Calu3 (cell line): ENCODE measurements at regions not wholly inside any gene's neighbourhood (a gene's known extent, or its start where the extent isn't known, plus 50 kb on each side); places are given as distances from the start of the nearest gene placed in this dataset.

ENCODE experiments used
- BruUV-seq: library from RNA; stranded (reverse); fragments of 400-500 nt; replicated peaks from 2 replicates; lab custom pipeline; 2021; lab: Mats Ljungman, UMichigan
- CTCF ChIA-PET: fragments of 300-600 bp; sonication (Branson Sonifier 250); formaldehyde crosslinking; loops from one replicate; lab custom pipeline; 2022; ENCODE audit warnings: antibody characterized with exemption; lab: Charles Lee
- DNase-seq: peaks from one replicate; pipeline ENCODE4 v3.0.0; 2022
- H3K27ac Mint-ChIP-seq: one replicate; pipeline ENCODE4 v1.8.0; 2022; ENCODE audit warnings: mixed read lengths; ENCODE audit not compliant: unreplicated experiment
- H3K27me3 Mint-ChIP-seq: one replicate; pipeline ENCODE4 v1.8.0; 2022; ENCODE audit warnings: mixed read lengths; ENCODE audit not compliant: unreplicated experiment
- H3K36me3 Mint-ChIP-seq: one replicate; pipeline ENCODE4 v1.8.0; 2022; ENCODE audit warnings: mild to moderate bottlenecking, moderate library complexity, mixed read lengths; ENCODE audit not compliant: insufficient read depth, unreplicated experiment
- H3K4me1 Mint-ChIP-seq: one replicate; pipeline ENCODE4 v1.8.0; 2022; ENCODE audit warnings: mild to moderate bottlenecking, low read depth, mixed read lengths; ENCODE audit not compliant: unreplicated experiment
- H3K4me3 Mint-ChIP-seq: one replicate; pipeline ENCODE4 v1.8.0; 2022; ENCODE audit warnings: mild to moderate bottlenecking, low read depth, moderate library complexity, mixed read lengths; ENCODE audit not compliant: unreplicated experiment
- H3K9me3 Mint-ChIP-seq: one replicate; pipeline ENCODE4 v1.8.0; 2022; ENCODE audit warnings: low read depth, mixed read lengths; ENCODE audit not compliant: unreplicated experiment
- intact Hi-C: fragments of 100-400 bp; cut with micrococcal nuclease; formaldehyde crosslinking; loops from one replicate; pipeline ENCODE4 v1.10.0; 2022; ENCODE audit not compliant: unreplicated experiment
- TF ChIP-seq, protein P1 (sequence below): fragments of 200-600 bp; IDR thresholded peaks from one replicate; pipeline ENCODE4 v1.8.0; 2022; ENCODE audit warnings: antibody characterized with exemption; ENCODE audit not compliant: unreplicated experiment

DNA sequence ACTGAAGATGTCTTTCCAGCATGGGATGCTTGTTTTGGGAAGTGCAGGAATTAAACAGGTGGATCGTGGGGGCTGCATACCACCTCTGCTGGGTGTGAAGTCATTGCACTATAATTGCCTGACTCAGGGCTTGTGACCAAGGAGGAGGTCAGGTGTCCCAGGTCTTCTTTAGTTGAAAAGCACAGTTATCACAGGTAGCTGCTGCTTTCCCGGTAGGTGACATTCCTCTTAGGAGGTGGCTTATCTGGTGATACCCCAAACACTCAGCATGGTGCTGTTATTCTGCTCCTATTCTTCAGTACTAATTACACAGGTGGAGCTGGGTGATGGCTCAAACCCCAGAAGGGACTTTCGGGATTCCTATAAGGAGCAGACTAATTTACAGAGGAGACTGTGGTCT lies 320.3 kb upstream of the PLXNA2 start:
- H3K27ac Mint-ChIP-seq, result no peak overlapping the region

DNA sequence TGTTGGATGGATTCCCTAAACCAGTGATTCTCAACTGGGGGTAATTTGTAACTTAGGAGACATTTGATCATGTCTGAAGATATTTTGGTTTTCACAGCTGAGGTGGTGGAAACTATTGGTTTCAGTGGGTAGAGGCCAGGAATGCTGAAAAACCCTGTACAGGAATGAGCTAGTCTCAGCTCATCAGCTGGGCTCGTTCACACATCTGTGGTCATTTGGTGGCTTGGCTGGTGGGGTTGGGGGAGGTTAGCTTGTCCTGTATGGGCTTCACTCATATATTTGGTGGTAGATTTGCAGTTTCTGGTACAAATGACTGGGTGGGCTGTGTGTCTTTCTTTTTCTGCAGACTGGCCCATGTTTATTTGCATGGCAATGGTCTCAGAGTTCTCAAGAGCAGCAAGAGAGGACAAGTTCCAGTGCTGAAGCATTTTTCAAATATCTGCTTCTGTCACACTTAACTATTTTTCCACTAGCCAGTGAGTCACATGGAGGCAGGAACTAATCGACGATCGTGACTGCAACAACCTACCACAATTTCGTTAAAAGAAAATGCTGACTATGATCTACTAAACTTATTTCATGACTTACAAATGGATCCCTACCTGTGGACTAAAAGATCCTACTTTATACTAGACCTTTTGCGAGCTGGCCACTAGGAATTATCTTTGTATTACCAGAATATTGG lies 321.7 kb upstream of the PLXNA2 start:
- no peak overlapping the region for H3K27ac Mint-ChIP-seq
- H3K4me1 Mint-ChIP-seq, result no peaks in the 10 kb centered on the region
- TF ChIP-seq, protein P1, sequence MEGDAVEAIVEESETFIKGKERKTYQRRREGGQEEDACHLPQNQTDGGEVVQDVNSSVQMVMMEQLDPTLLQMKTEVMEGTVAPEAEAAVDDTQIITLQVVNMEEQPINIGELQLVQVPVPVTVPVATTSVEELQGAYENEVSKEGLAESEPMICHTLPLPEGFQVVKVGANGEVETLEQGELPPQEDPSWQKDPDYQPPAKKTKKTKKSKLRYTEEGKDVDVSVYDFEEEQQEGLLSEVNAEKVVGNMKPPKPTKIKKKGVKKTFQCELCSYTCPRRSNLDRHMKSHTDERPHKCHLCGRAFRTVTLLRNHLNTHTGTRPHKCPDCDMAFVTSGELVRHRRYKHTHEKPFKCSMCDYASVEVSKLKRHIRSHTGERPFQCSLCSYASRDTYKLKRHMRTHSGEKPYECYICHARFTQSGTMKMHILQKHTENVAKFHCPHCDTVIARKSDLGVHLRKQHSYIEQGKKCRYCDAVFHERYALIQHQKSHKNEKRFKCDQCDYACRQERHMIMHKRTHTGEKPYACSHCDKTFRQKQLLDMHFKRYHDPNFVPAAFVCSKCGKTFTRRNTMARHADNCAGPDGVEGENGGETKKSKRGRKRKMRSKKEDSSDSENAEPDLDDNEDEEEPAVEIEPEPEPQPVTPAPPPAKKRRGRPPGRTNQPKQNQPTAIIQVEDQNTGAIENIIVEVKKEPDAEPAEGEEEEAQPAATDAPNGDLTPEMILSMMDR, result no peak
- H3K9me3 Mint-ChIP-seq, result peaks cover 3% of the 10 kb centered on the region
- BruUV-seq, result no TSS peak
- intact Hi-C loops, result no loop called here
- H3K27me3 Mint-ChIP-seq, result peaks cover 68% of the 10 kb centered on the region
- CTCF ChIA-PET, result no interaction called here
- no peak for DNase-seq
- H3K4me3 Mint-ChIP-seq, result no peak overlapping the region
- H3K36me3 Mint-ChIP-seq, result no peaks in the 10 kb centered on the region

More for the DNA sequence above, 320.3 kb upstream of the PLXNA2 start:
- no peak for DNase-seq
- Mint-ChIP-seq H3K27me3 (peaks cover 75% of the 10 kb centered on the region), H3K36me3 (no peaks in the 10 kb centered on the region), H3K4me1 (no peaks in the 10 kb centered on the region), H3K4me3 (no peak overlapping the region), H3K9me3 (no peaks in the 10 kb centered on the region)
- intact Hi-C loops, result no loop called here
- TF ChIP-seq, protein P1, result no peak
- CTCF ChIA-PET, result no interaction called here
- no TSS peak for BruUV-seq

DNA sequence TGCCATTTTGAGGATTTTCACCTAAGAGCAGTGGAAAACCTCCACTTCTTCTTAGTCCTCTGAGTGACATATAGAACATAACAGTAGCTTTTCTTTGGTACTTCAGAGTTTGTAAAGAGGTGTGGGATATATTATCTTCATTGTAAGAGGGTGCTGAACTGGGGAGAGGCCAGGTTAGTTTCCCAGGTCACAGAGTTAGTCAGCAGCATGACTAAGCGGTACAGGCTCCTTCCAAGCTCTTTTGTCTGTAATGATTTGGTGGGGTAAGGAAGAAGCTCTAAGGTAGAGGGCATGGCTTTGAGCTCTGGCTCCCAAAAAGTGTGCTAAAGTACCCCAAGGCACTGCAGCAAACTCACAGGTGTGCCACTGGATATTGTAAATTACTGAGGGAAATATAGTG lies 325.0 kb upstream of the PLXNA2 start:
- H3K9me3 Mint-ChIP-seq, result peaks cover 3% of the 10 kb centered on the region
- no peaks in the 10 kb centered on the region for H3K4me1 Mint-ChIP-seq
- TF ChIP-seq, protein P1, result no peak
- H3K4me3 Mint-ChIP-seq, result no peak overlapping the region
- no peaks in the 10 kb centered on the region for H3K36me3 Mint-ChIP-seq
- H3K27me3 Mint-ChIP-seq, result peaks cover 35% of the 10 kb centered on the region
- CTCF ChIA-PET, result interaction anchor here (1.7 kb wide), 1 partner anchor 15 kb away, joined by 4 read pairs; no protein-coding TSS in a partner anchor
- no peak overlapping the region for H3K27ac Mint-ChIP-seq
- BruUV-seq, result no TSS peak
- intact Hi-C loops, result no loop called here
- no peak for DNase-seq

DNA sequence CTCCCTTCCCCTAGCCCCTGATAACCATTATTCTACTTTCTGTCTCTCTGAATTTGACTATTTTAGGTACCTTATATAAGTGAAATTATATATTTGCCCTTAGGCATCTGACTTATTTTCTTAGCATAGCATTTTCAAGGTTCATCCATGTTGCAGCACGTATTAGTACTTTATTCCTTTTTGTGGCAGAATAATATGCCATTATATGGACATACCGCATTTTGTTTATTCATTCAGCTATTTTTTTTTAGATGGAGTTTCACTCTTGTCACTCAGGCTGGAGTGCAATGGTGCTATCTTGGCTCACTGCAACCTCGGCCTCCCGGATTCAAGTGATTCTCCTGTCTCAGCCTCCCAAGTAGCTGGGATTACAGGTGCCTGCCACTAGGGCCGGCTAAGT lies 326.2 kb upstream of the PLXNA2 start:
- TF ChIP-seq, protein P1, result no peak

More for the DNA sequence above, 326.2 kb upstream of the PLXNA2 start:
- BruUV-seq, result no TSS peak
- CTCF ChIA-PET, result no interaction called here
- Mint-ChIP-seq H3K4me1 (no peaks in the 10 kb centered on the region), H3K9me3 (peaks cover 3% of the 10 kb centered on the region), H3K4me3 (no peak overlapping the region), H3K27me3 (peaks cover 23% of the 10 kb centered on the region), H3K36me3 (no peaks in the 10 kb centered on the region), H3K27ac (no peak overlapping the region)
- no peak for DNase-seq
- intact Hi-C loops, result no loop called here
